Endothelial cell of umbilical vein (primary cell): ENCODE measurements at regions not wholly inside any gene's neighbourhood (a gene's known extent, or its start where the extent isn't known, plus 50 kb on each side); places are given as distances from the start of the nearest gene placed in this dataset.
A peak's percentile ranks its signal among the peaks of the same experiment; 100 is the strongest.

Source experiments
- EZH2 ChIP-seq: IDR thresholded peaks from 2 replicates; pipeline ENCODE4 v1.6.1; 2012; ENCODE audit warnings: borderline replicate concordance, low read depth, mild to moderate bottlenecking, moderate library complexity, low read length, inconsistent platforms; ENCODE audit not compliant: severe bottlenecking
- FOS ChIP-seq: IDR thresholded peaks from 2 replicates; pipeline ENCODE4 v1.6.1; 2011; ENCODE audit warnings: mild to moderate bottlenecking, low read length, moderate library complexity, borderline replicate concordance; ENCODE audit not compliant: insufficient read depth
- JUN ChIP-seq: IDR thresholded peaks from 2 replicates; pipeline ENCODE4 v1.6.1; 2011; ENCODE audit warnings: borderline replicate concordance, low read depth; ENCODE audit not compliant: insufficient read length, insufficient read depth
- MYC ChIP-seq: IDR thresholded peaks from one replicate; pipeline ENCODE4 v1.6.1; 2011; ENCODE audit warnings: mild to moderate bottlenecking, low read depth, low read length
- POLR2A ChIP-seq: IDR thresholded peaks from 2 replicates; pipeline ENCODE4 v1.6.1; 2012; ENCODE audit warnings: low read depth, mild to moderate bottlenecking, control low read depth, low read length
- POLR2AphosphoS5 ChIP-seq: IDR thresholded peaks from 2 replicates; pipeline ENCODE4 v1.6.1; 2012; ENCODE audit warnings: low read depth, mild to moderate bottlenecking, control low read depth, low read length, moderate library complexity; ENCODE audit not compliant: insufficient read depth
- TF ChIP-seq, protein P1 (sequence below), 2 donors: IDR thresholded peaks; 1 replicate in 1 of 2; 2 replicates in 1 of 2; pipeline ENCODE4 v1.5.1; 2011; ENCODE audit warnings: low read length in 2 of 2, mild to moderate bottlenecking in 2 of 2, moderate library complexity in 2 of 2, control low read depth in 1 of 2, inconsistent platforms in 1 of 2, low read depth in 1 of 2; ENCODE audit not compliant: insufficient read depth in 1 of 2; ENCODE audit errors: extremely low read depth in 1 of 2
- TF ChIP-seq, protein P2 (sequence below): IDR thresholded peaks from 2 replicates; pipeline ENCODE4 v1.6.1; 2011; ENCODE audit not compliant: insufficient read depth, insufficient read length

DNA sequence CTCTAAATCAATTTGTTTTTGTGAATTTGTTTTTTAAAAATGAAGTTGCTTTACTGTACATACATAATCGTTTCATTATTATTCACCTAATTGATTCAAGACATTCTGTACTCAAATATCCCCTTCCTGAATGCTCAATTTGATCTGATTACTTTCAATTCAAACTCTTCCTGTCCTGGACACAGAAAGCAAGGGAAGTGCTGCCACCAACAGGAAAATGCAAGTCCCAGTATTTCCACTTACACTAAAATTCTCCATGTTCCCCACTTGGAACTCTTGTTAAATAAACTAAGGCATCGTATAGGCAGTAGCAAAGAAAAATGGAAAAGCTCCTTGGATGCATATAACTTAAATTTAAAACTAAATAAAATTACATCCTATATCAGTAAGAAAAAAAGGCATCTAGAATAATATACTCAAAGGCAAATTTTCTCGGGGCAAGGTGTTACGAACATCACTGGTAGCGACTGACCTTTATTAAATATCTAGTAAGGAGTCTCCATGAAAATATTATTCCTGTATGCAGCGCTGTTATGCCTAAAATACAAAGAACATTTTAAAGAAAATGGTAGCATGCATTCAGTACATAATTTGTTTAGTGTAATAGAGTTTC, 72.0 kb upstream of the DBX2 start:
- TF ChIP-seq, protein P1, sequence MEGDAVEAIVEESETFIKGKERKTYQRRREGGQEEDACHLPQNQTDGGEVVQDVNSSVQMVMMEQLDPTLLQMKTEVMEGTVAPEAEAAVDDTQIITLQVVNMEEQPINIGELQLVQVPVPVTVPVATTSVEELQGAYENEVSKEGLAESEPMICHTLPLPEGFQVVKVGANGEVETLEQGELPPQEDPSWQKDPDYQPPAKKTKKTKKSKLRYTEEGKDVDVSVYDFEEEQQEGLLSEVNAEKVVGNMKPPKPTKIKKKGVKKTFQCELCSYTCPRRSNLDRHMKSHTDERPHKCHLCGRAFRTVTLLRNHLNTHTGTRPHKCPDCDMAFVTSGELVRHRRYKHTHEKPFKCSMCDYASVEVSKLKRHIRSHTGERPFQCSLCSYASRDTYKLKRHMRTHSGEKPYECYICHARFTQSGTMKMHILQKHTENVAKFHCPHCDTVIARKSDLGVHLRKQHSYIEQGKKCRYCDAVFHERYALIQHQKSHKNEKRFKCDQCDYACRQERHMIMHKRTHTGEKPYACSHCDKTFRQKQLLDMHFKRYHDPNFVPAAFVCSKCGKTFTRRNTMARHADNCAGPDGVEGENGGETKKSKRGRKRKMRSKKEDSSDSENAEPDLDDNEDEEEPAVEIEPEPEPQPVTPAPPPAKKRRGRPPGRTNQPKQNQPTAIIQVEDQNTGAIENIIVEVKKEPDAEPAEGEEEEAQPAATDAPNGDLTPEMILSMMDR (IDR thresholded peaks at IDR 0.05; ENCODE audit: extremely low read depth in 1 of 2, insufficient read depth in 1 of 2, low read depth in 1 of 2, low read length in 2 of 2) = peak in 1 of 2 donors; percentile 1
- TF ChIP-seq POLR2A (no peak), FOS (no peak), POLR2AphosphoS5 (no peak), EZH2 (no peak), MYC (no peak), JUN (no peak)
- TF ChIP-seq, protein P2, sequence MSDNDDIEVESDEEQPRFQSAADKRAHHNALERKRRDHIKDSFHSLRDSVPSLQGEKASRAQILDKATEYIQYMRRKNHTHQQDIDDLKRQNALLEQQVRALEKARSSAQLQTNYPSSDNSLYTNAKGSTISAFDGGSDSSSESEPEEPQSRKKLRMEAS = no peak
